ENCODE measurements at regions not wholly inside any gene's neighbourhood (a gene's known extent, or its start where the extent isn't known, plus 50 kb on each side); places are given as distances from the start of the nearest gene placed in this dataset.

- intact Hi-C loops (cut with micrococcal nuclease), result no loop called here
- H3K4me1 Mint-ChIP-seq (ENCODE audit: low read depth), result no peaks in the 10 kb centered on the region
- no peak for DNase-seq (ENCODE audit: low spot score)
These were observed 53.0 kb upstream of the RAB18 start for GRCh38 chr10:27451054-27451453.

GRCh38 chr10:27450225-27450624, 53.9 kb upstream of the RAB18 start:
- no peak overlapping the region for H3K27ac Mint-ChIP-seq
- H3K4me3 Mint-ChIP-seq, result no peak overlapping the region
- no peaks in the 10 kb centered on the region for H3K4me1 Mint-ChIP-seq (ENCODE audit: low read depth)
- intact Hi-C loops (cut with micrococcal nuclease), result no loop called here
- H3K27me3 Mint-ChIP-seq (ENCODE audit: insufficient read depth), result peaks cover 8% of the 10 kb centered on the region
- no peaks in the 10 kb centered on the region for H3K36me3 Mint-ChIP-seq (ENCODE audit: low read depth)
- no peaks in the 10 kb centered on the region for H3K9me3 Mint-ChIP-seq
- DNase-seq (ENCODE audit: low spot score), result no peak

More at GRCh38 chr10:27451054-27451453, 53.0 kb upstream of the RAB18 start:
- H3K36me3 Mint-ChIP-seq (ENCODE audit: low read depth), result no peaks in the 10 kb centered on the region
- peaks cover 8% of the 10 kb centered on the region for H3K27me3 Mint-ChIP-seq (ENCODE audit: insufficient read depth)
- no peak overlapping the region for H3K27ac Mint-ChIP-seq
- no peak overlapping the region for H3K4me3 Mint-ChIP-seq
- no peaks in the 10 kb centered on the region for H3K9me3 Mint-ChIP-seq

- H3K4me3 Mint-ChIP-seq, result no peak overlapping the region
- no peak for DNase-seq (ENCODE audit: low spot score)
- no peaks in the 10 kb centered on the region for H3K9me3 Mint-ChIP-seq
- H3K4me1 Mint-ChIP-seq (ENCODE audit: low read depth), result no peaks in the 10 kb centered on the region
- intact Hi-C loops (cut with micrococcal nuclease), result loop anchor here (5.0 kb wide), 3 partner anchors 53 to 793 kb away; partner anchors contain the start of gene RAB18
- H3K27ac Mint-ChIP-seq, result no peak overlapping the region
- peaks cover 8% of the 10 kb centered on the region for H3K27me3 Mint-ChIP-seq (ENCODE audit: insufficient read depth)
- H3K36me3 Mint-ChIP-seq (ENCODE audit: low read depth), result no peaks in the 10 kb centered on the region
These were observed 54.5 kb upstream of the RAB18 start for GRCh38 chr10:27449571-27449970.

- peaks cover 6% of the 10 kb centered on the region for H3K27me3 Mint-ChIP-seq (ENCODE audit: insufficient read depth)
- H3K9me3 Mint-ChIP-seq, result no peaks in the 10 kb centered on the region
- H3K4me1 Mint-ChIP-seq (ENCODE audit: low read depth), result no peaks in the 10 kb centered on the region
- intact Hi-C loops (cut with micrococcal nuclease), result loop anchor here (5.0 kb wide), 3 partner anchors 53 to 793 kb away; partner anchors contain the start of gene RAB18
- H3K4me3 Mint-ChIP-seq, result no peak overlapping the region
- H3K36me3 Mint-ChIP-seq (ENCODE audit: low read depth), result no peaks in the 10 kb centered on the region
- DNase-seq (ENCODE audit: low spot score), result no peak
- H3K27ac Mint-ChIP-seq, result no peak overlapping the region
These were observed 55.2 kb upstream of the RAB18 start for GRCh38 chr10:27448921-27449320.

- intact Hi-C loops (cut with micrococcal nuclease), result loop anchor here (5.0 kb wide), 3 partner anchors 55 to 795 kb away; partner anchors contain the start of gene RAB18
- no peak for DNase-seq (ENCODE audit: low spot score)
- no peaks in the 10 kb centered on the region for H3K9me3 Mint-ChIP-seq
- peaks cover 2% of the 10 kb centered on the region for H3K27me3 Mint-ChIP-seq (ENCODE audit: insufficient read depth)
- H3K4me1 Mint-ChIP-seq (ENCODE audit: low read depth), result no peaks in the 10 kb centered on the region
- H3K27ac Mint-ChIP-seq, result no peak overlapping the region
- no peak overlapping the region for H3K4me3 Mint-ChIP-seq
- H3K36me3 Mint-ChIP-seq (ENCODE audit: low read depth), result no peaks in the 10 kb centered on the region
These were observed 56.6 kb upstream of the RAB18 start for GRCh38 chr10:27447540-27447939.

- peaks cover 2% of the 10 kb centered on the region for H3K27me3 Mint-ChIP-seq (ENCODE audit: insufficient read depth)
- no peak overlapping the region for H3K4me3 Mint-ChIP-seq
- intact Hi-C loops (cut with micrococcal nuclease), result loop anchor here (1.0 to 5.0 kb wide), 4 partner anchors 56 to 796 kb away; partner anchors contain the start of gene RAB18
- no peaks in the 10 kb centered on the region for H3K4me1 Mint-ChIP-seq (ENCODE audit: low read depth)
- H3K36me3 Mint-ChIP-seq (ENCODE audit: low read depth), result no peaks in the 10 kb centered on the region
- no peaks in the 10 kb centered on the region for H3K9me3 Mint-ChIP-seq
- no peak for DNase-seq (ENCODE audit: low spot score)
- no peak overlapping the region for H3K27ac Mint-ChIP-seq
These were observed 57.8 kb upstream of the RAB18 start for GRCh38 chr10:27446091-27446918.

- DNase-seq (ENCODE audit: low spot score), result no peak
- H3K36me3 Mint-ChIP-seq (ENCODE audit: low read depth), result no peaks in the 10 kb centered on the region
- H3K4me1 Mint-ChIP-seq (ENCODE audit: low read depth), result no peaks in the 10 kb centered on the region
- intact Hi-C loops (cut with micrococcal nuclease), result loop anchor here (5.0 kb wide), 3 partner anchors 57 to 797 kb away; partner anchors contain the start of gene RAB18
- H3K4me3 Mint-ChIP-seq, result no peak overlapping the region
- no peak overlapping the region for H3K27ac Mint-ChIP-seq
- H3K27me3 Mint-ChIP-seq (ENCODE audit: insufficient read depth), result peaks cover 2% of the 10 kb centered on the region
- no peaks in the 10 kb centered on the region for H3K9me3 Mint-ChIP-seq
These were observed 59.0 kb upstream of the RAB18 start for GRCh38 chr10:27445070-27445469.

- intact Hi-C loops (cut with micrococcal nuclease), result no loop called here
- Mint-ChIP-seq H3K4me1 (ENCODE audit: low read depth) (no peaks in the 10 kb centered on the region), H3K27ac (no peak overlapping the region), H3K36me3 (ENCODE audit: low read depth) (no peaks in the 10 kb centered on the region), H3K9me3 (no peaks in the 10 kb centered on the region), H3K27me3 (ENCODE audit: insufficient read depth) (peaks cover 5% of the 10 kb centered on the region), H3K4me3 (no peak overlapping the region)
- no peak for DNase-seq (ENCODE audit: low spot score)
These were observed 63.6 kb upstream of the RAB18 start for GRCh38 chr10:27440478-27440877.

- Mint-ChIP-seq H3K4me1 (ENCODE audit: low read depth) (no peaks in the 10 kb centered on the region), H3K9me3 (no peaks in the 10 kb centered on the region), H3K27ac (no peak overlapping the region), H3K27me3 (ENCODE audit: insufficient read depth) (peaks cover 5% of the 10 kb centered on the region), H3K36me3 (ENCODE audit: low read depth) (no peaks in the 10 kb centered on the region), H3K4me3 (no peak overlapping the region)
- intact Hi-C loops (cut with micrococcal nuclease), result no loop called here
- DNase-seq (ENCODE audit: low spot score), result no peak
These were observed 64.1 kb upstream of the RAB18 start for GRCh38 chr10:27440021-27440420.

GRCh38 chr10:27439101-27439500, 65.0 kb upstream of the RAB18 start:
- intact Hi-C loops (cut with micrococcal nuclease), result no loop called here
- Mint-ChIP-seq H3K36me3 (ENCODE audit: low read depth) (no peaks in the 10 kb centered on the region), H3K4me3 (no peak overlapping the region), H3K9me3 (no peaks in the 10 kb centered on the region), H3K4me1 (ENCODE audit: low read depth) (no peaks in the 10 kb centered on the region), H3K27ac (no peak overlapping the region), H3K27me3 (ENCODE audit: insufficient read depth) (peaks cover 7% of the 10 kb centered on the region)
- no peak for DNase-seq (ENCODE audit: low spot score)

- no peak overlapping the region for H3K27ac Mint-ChIP-seq
- peaks cover 12% of the 10 kb centered on the region for H3K27me3 Mint-ChIP-seq (ENCODE audit: insufficient read depth)
- H3K9me3 Mint-ChIP-seq, result no peaks in the 10 kb centered on the region
- H3K4me3 Mint-ChIP-seq, result no peak overlapping the region
- no peaks in the 10 kb centered on the region for H3K4me1 Mint-ChIP-seq (ENCODE audit: low read depth)
- H3K36me3 Mint-ChIP-seq (ENCODE audit: low read depth), result no peaks in the 10 kb centered on the region
- intact Hi-C loops (cut with micrococcal nuclease), result no loop called here
- DNase-seq (ENCODE audit: low spot score), result no peak
These were observed 66.3 kb upstream of the RAB18 start for GRCh38 chr10:27437775-27438174.

GRCh38 chr10:27436710-27437109, 67.4 kb upstream of the RAB18 start:
- no peak overlapping the region for H3K4me3 Mint-ChIP-seq
- intact Hi-C loops (cut with micrococcal nuclease), result no loop called here
- no peaks in the 10 kb centered on the region for H3K36me3 Mint-ChIP-seq (ENCODE audit: low read depth)
- no peak overlapping the region for H3K27ac Mint-ChIP-seq
- no peaks in the 10 kb centered on the region for H3K9me3 Mint-ChIP-seq
- no peaks in the 10 kb centered on the region for H3K4me1 Mint-ChIP-seq (ENCODE audit: low read depth)
- H3K27me3 Mint-ChIP-seq (ENCODE audit: insufficient read depth), result peaks cover 12% of the 10 kb centered on the region
- DNase-seq (ENCODE audit: low spot score), result no peak

GRCh38 chr10:27433976-27434375, 70.1 kb upstream of the RAB18 start:
- no peaks in the 10 kb centered on the region for H3K9me3 Mint-ChIP-seq
- H3K4me1 Mint-ChIP-seq (ENCODE audit: low read depth), result no peaks in the 10 kb centered on the region
- H3K27me3 Mint-ChIP-seq (ENCODE audit: insufficient read depth), result peaks cover 10% of the 10 kb centered on the region
- H3K4me3 Mint-ChIP-seq, result no peak overlapping the region
- no peak overlapping the region for H3K27ac Mint-ChIP-seq
- intact Hi-C loops (cut with micrococcal nuclease), result no loop called here
- H3K36me3 Mint-ChIP-seq (ENCODE audit: low read depth), result no peaks in the 10 kb centered on the region
- no peak for DNase-seq (ENCODE audit: low spot score)

Measured in activated T-helper 1 cell treated with anti-CD3 and anti-CD28 coated beads, Interleukin-12 subunit alpha, Interleukin-12 subunit beta, Interleukin-2, Interleukin-4 antibody, amounts not matched to agents 30 ng/mL and 10 ng/mL and 1 ng/mL, durations not matched to agents 14 hours and 24 hours and 36 hours (primary cell).